GM10248 (cell line): ENCODE measurements at regions not wholly inside any gene's neighbourhood (a gene's known extent, or its start where the extent isn't known, plus 50 kb on each side); places are given as distances from the start of the nearest gene placed in this dataset.

Source experiments
- CTCF ChIA-PET: fragments of 300-600 bp; sonication (Branson Sonifier 250); formaldehyde crosslinking; extraction: SDS; loops from one replicate; lab custom pipeline; 2021; ENCODE audit warnings: antibody characterized with exemption; lab: Yijun Ruan, JAX
- POLR2A ChIA-PET: fragments of 350-650 bp; sonication (Branson Sonifier 250); formaldehyde crosslinking; extraction: SDS; loops from one replicate; lab custom pipeline; 2020; ENCODE audit warnings: antibody characterized with exemption; lab: Yijun Ruan, JAX
- DNase-seq: peaks from one replicate; pipeline ENCODE4 v3.0.0; 2012; ENCODE audit errors: extremely low spot score
- TF ChIP-seq, protein P1 (sequence below): IDR thresholded peaks from 2 replicates; pipeline ENCODE4 v1.5.1; 2012; ENCODE audit warnings: mild to moderate bottlenecking, low read depth; ENCODE audit errors: extremely low read depth, missing control alignments, control extremely low read depth

DNA sequence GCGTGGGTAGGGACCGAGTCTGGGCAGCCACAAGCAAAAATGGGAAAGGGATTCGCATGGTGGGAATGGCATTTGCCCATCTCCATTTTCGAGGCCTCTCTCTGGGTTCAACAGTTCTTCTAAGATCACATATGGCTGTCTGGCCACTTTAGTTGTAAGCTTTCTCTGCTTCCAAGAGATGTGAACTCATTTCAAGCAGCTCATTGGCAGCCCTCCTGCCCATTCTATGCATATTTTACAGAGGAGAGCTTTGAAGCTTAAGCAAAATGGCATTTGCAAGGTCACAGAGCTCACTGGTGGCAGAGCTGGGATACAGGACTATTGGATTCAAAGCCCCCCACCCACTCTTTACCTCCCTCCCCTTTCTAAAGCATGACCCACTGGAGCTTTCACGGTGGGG lies 93.7 kb downstream of the HHIPL2 start:
- DNase-seq = no peak
- CTCF ChIA-PET = interaction anchor here (1.0 to 4.8 kb wide), 15 partner anchors 10 to 1579 kb away, joined by 3 to 67 read pairs (median 6); no protein-coding TSS in a partner anchor
- POLR2A ChIA-PET = interaction anchor here (0.6 kb wide), 1 partner anchor 432 kb away, joined by 11 read pairs; no protein-coding TSS in a partner anchor
- TF ChIP-seq, protein P1, sequence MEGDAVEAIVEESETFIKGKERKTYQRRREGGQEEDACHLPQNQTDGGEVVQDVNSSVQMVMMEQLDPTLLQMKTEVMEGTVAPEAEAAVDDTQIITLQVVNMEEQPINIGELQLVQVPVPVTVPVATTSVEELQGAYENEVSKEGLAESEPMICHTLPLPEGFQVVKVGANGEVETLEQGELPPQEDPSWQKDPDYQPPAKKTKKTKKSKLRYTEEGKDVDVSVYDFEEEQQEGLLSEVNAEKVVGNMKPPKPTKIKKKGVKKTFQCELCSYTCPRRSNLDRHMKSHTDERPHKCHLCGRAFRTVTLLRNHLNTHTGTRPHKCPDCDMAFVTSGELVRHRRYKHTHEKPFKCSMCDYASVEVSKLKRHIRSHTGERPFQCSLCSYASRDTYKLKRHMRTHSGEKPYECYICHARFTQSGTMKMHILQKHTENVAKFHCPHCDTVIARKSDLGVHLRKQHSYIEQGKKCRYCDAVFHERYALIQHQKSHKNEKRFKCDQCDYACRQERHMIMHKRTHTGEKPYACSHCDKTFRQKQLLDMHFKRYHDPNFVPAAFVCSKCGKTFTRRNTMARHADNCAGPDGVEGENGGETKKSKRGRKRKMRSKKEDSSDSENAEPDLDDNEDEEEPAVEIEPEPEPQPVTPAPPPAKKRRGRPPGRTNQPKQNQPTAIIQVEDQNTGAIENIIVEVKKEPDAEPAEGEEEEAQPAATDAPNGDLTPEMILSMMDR = no peak

DNA sequence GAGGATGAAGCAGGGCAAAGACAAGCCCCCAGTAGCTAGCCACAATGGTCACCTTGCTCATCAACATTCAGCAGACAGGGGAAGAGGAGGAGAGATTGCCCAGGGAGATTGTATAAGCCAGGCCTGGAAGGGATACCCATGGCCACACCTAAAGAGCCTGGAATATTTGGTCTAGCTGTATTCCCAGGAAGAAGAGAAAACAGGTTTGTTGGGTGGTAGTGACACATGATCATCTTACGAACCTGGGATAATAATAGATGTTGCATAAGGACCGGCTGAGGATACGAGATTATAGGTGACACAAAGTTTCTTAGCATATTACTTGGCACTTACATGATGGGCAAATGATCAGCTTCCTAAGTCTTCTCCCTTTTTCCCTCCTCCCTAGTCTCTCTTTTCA lies 95.9 kb downstream of the HHIPL2 start:
- POLR2A ChIA-PET = no interaction called here
- TF ChIP-seq, protein P1 = no peak

DNA sequence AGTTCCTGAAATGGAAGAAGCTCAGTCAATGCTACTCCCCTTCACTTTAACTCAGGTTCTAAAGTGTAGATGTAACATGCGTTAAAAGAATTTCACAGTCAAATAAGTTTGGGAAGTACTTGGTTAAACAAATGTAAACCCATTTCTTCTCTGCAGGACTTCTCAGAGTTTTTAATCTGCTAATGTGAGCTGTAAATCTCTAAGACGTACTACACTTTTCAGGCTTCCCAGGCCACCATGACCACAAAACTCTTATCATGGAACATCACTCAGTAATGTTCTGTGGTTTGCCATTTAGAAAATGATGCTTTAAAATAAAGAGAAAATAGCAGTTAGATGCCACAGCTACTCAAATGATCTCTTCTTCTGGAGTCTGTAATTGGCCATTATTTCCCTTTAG lies 104.3 kb downstream of the HHIPL2 start:
- POLR2A ChIA-PET = no interaction called here
- DNase-seq = no peak
- TF ChIP-seq, protein P1 = no peak
- CTCF ChIA-PET = interaction anchor here (1.2 to 5.8 kb wide), 3 partner anchors 11 to 21 kb away, joined by 3 to 52 read pairs (median 6); no protein-coding TSS in a partner anchor

More for the DNA sequence above, 95.9 kb downstream of the HHIPL2 start:
- CTCF ChIA-PET = interaction anchor here (0.7 to 1.1 kb wide), 2 partner anchors 11 to 975 kb away, joined by 3 read pairs; no protein-coding TSS in a partner anchor
- DNase-seq = no peak

DNA sequence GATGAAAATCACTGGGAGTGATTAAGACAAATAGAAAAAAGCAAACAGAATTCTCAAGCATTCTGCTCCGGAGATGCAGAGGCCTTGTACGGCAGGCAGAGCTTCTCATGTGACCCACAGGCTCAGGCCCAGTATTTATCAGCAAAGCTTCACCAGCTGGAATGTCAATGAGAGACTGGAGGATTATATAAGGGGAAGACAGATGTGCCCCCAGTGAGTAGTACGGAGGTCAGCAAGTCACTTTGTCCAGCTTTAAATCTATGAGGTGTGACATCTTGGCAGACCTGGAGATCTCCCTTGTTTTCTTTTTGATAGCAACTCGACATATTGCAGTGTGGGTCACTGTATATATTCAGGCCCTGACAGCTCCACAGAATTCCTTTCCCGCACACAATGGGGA lies 106.8 kb downstream of the HHIPL2 start:
- DNase-seq = no peak
- TF ChIP-seq, protein P1 = no peak
- CTCF ChIA-PET = interaction anchor here (1.0 to 5.8 kb wide), 2 partner anchors 14 to 117 kb away, joined by 3 to 52 read pairs; no protein-coding TSS in a partner anchor
- POLR2A ChIA-PET = no interaction called here

GRCh38 chr1:222424826-222425225 lies 123.1 kb downstream of the HHIPL2 start:
- ChIA-PET CTCF (no interaction called here), POLR2A (no interaction called here)
- DNase-seq = no peak
- TF ChIP-seq, protein P1 = no peak

DNA sequence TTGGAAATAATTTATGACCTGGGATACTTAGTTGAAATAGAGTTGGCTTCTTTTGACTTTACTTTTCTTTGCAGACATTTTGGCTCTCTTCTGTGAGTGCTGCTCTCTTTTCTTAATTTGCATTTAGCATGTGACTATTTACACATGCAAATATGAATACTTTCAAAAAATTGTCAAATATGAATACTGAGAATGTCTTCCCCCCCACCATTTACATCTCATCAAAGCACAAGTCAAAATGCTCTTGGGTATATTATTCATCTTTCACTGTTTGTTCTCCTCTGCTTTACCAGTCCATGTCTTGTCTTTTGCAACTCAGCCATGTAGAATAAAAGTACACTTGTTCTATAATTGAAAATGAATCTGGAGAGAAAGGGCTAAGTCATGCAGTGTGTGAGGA lies 126.5 kb downstream of the HHIPL2 start:
- ChIA-PET POLR2A (no interaction called here), CTCF (no interaction called here)
- DNase-seq = no peak
- TF ChIP-seq, protein P1 = no peak
